GM18520 (cell line): ENCODE measurements at regions not wholly inside any gene's neighbourhood (a gene's known extent, or its start where the extent isn't known, plus 50 kb on each side); places are given as distances from the start of the nearest gene placed in this dataset.
"Not testable (repeated sequence)": the region's sequence is repeated elsewhere in the genome, so short reads cannot be mapped to it uniquely, and the experiment has no call there.

Experiments
- ATAC-seq: cut with Tn5 transposase; IDR thresholded peaks from one replicate; pipeline ENCODE4 v1.9.1; 2021; ENCODE audit not compliant: unreplicated experiment

- no peak for ATAC-seq
Measured at GRCh38 chr5:131005963-131006684, 158.9 kb downstream of the HINT1 start.

GRCh38 chr5:131001507-131001906 is 163.5 kb downstream of the HINT1 start:
- no peak for ATAC-seq

GRCh38 chr5:131000289-131000688 is 164.8 kb downstream of the HINT1 start:
- no peak for ATAC-seq

GRCh38 chr5:130996720-130997119 is 168.3 kb downstream of the HINT1 start:
- not testable (repeated sequence) for ATAC-seq

GRCh38 chr5:130995851-130996250 is 169.2 kb downstream of the HINT1 start:
- ATAC-seq: no peak

- ATAC-seq: no peak
Measured at GRCh38 chr5:130995254-130995515, 169.9 kb downstream of the HINT1 start.

- ATAC-seq: no peak
Measured at GRCh38 chr5:130994496-130995253, 170.4 kb downstream of the HINT1 start.

- ATAC-seq: no peak
Measured at GRCh38 chr5:130992621-130993020, 172.4 kb downstream of the HINT1 start.

GRCh38 chr5:130992095-130992494 is 173.0 kb downstream of the HINT1 start:
- no peak for ATAC-seq

GRCh38 chr5:130985776-130986175 is 179.3 kb downstream of the HINT1 start:
- ATAC-seq: no peak

GRCh38 chr5:130981663-130982062 is 183.4 kb downstream of the HINT1 start:
- ATAC-seq: no peak

- ATAC-seq: no peak
Measured at GRCh38 chr5:130978475-130978874, 186.6 kb downstream of the HINT1 start.

- no peak for ATAC-seq
Measured at GRCh38 chr5:130976493-130976892, 188.6 kb downstream of the HINT1 start.

GRCh38 chr5:130975847-130976246 is 189.2 kb downstream of the HINT1 start:
- no peak for ATAC-seq

GRCh38 chr5:130975299-130975698 is 189.8 kb downstream of the HINT1 start:
- no peak for ATAC-seq

- no peak for ATAC-seq
Measured at GRCh38 chr5:130974021-130974683, 190.9 kb downstream of the HINT1 start.

GRCh38 chr5:130966990-130967525 is 198.0 kb downstream of the HINT1 start:
- ATAC-seq: no peak

GRCh38 chr5:130965920-130966319 is 199.1 kb downstream of the HINT1 start:
- no peak for ATAC-seq

GRCh38 chr5:130965360-130965759 is 199.7 kb downstream of the HINT1 start:
- ATAC-seq: no peak

- ATAC-seq: no peak
Measured at GRCh38 chr5:130964231-130965202, 200.5 kb downstream of the HINT1 start.

GRCh38 chr5:130963798-130964197 is 201.3 kb downstream of the HINT1 start:
- no peak for ATAC-seq
